GM21737 (cell line): ENCODE measurements at regions not wholly inside any gene's neighbourhood (a gene's known extent, or its start where the extent isn't known, plus 50 kb on each side); places are given as distances from the start of the nearest gene placed in this dataset.
A peak's percentile ranks its signal among the peaks of the same experiment; 100 is the strongest.

Experiments used
- ATAC-seq: cut with Tn5 transposase; IDR thresholded peaks from one replicate; pipeline ENCODE4 v1.9.1; 2021; ENCODE audit warnings: mild to moderate bottlenecking, moderate library complexity; ENCODE audit not compliant: unreplicated experiment

- ATAC-seq: no peak
These were observed 440.2 kb downstream of the RFPL4B start for GRCh38 chr6:112787371-112787770.

- ATAC-seq: no peak
These were observed 448.2 kb downstream of the RFPL4B start for GRCh38 chr6:112795316-112795715.

DNA sequence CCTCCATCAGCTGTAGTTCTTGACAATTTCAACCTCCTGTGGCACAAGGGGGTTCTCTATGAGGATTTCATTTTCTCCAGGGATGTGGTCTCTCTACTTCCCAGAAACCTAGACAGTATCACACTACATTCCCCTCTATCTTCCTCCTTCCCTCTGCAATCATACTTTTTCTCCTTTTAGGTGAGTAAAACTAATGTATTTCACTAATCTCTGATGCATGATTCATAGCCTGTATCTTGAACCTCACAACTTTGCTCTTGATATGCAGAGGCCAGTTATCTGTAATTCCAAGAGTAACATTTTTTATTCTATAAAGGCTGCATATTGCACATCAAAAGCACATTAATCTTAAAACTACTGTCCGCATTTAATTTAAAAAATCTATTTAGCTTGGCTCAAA is 449.6 kb downstream of the RFPL4B start:
- ATAC-seq: no peak

GRCh38 chr6:112799889-112800288 is 452.8 kb downstream of the RFPL4B start:
- ATAC-seq: no peak

- no peak for ATAC-seq
These were observed 453.3 kb downstream of the RFPL4B start for GRCh38 chr6:112800439-112800838.

DNA sequence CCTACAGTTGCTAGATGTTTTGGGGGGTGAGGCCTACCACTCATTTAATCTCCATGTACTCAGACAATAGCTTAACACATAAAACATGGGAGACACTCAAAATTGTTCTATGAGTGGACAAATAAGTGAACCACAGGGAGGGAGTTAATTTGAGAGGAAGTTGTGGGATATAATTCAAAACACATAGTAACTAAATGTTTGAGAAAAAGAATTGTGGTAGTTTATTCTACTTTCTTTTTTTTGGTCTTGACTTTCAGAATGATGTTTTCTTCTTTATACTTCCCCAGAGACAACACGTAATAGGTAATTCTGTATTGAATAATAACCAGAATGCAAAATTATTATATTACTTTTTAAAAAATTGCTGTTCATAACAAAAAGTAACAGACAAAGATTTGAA is 453.8 kb downstream of the RFPL4B start:
- no peak for ATAC-seq

DNA sequence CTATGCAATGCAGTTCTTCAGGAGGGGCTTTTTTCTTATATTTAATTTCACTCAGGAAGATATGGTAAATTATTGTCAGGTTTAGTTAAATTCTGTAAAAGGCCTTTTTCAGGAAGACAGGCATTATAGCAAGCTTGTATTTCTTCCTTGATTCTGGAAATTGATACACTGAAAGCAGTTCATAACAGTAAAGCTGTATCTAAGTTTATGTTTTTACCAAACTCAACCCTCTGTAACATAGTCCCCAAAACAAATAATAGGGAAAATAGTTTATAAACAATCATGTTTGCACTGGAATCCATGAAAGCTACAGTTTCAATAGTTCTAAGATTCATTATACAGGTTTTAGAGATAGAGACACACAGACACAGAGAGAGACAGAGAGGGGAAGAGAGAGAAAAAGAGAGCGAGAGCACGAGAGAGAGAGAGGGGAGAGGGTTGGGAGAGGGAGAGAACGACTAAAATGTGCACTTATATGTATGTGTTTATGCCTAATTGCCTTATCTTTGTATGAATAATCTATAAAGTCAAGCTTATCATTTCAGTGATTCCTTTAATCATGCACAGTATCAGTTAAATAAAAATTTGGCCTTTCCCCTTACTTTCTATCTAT is 454.4 kb downstream of the RFPL4B start:
- no peak for ATAC-seq

DNA sequence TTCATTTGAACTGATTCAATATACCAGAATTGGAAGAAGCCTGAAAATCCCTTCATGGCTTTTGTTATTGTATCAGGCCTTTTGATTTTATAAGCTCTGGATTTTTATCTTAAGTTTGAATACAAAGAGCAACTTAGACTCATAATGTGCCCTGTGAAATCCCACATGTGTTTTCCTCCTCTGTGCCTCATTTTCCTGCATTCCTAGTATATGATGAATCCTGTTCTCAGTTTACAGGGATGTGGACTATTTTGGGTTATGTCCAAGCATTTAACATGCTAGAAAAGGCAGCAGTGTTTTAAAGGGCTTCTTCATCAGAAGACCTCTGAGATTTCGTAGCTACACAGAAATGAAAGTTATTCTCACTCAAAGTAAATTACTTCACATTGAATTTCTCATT is 455.0 kb downstream of the RFPL4B start:
- no peak for ATAC-seq

DNA sequence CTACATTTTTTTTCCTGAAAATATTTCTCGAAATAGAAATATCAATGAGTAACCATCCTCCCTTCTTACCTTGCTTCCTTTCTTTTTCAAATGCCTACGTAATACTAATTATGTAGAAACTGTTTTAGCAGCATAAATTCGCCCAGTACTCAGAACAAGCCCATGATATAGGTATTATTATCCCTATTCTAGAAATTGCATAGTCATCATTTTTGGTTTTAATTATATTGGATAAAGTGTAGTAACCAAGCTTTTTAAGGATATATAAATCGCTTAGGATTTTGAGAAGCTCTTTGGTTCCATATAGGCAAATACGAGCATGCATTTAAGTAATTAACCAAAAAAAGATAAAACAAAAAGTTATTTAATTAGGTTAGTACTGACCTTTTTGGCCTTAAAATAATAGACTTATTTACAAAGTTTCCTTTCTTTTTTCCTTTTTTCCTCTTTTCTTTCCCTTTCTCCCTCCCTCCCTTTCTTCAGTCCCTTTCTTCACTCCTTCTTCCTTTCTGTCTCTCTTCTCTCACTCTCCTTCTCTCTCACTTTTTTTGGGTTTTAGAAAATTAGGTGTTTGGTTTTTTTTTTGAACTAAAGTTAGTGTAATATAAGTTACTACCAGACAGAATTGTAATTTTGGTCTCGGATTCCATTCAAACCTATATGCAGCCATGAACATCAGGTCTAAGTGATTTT is 457.7 kb downstream of the RFPL4B start:
- no peak for ATAC-seq

- ATAC-seq: no peak
These were observed 459.2 kb downstream of the RFPL4B start for GRCh38 chr6:112806163-112806865.

DNA sequence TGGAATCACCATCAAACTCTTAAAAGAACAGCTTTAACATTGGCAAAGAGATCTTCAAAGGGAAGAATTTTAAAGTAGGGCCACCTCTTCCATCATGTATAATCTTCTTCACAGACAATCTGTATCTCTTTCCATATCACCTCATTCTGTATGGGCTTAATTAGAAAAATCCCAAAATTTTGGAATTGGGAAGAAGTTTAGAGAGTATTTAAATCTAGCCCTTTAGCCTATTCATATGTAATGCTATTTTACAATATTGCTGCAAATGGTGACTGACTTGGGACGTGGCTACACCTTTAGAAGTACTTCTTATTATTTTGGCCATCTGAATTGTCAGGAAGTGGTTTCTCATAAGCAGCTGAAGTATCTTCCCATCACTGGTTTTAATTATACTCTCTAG is 474.3 kb downstream of the RFPL4B start:
- no peak for ATAC-seq

DNA sequence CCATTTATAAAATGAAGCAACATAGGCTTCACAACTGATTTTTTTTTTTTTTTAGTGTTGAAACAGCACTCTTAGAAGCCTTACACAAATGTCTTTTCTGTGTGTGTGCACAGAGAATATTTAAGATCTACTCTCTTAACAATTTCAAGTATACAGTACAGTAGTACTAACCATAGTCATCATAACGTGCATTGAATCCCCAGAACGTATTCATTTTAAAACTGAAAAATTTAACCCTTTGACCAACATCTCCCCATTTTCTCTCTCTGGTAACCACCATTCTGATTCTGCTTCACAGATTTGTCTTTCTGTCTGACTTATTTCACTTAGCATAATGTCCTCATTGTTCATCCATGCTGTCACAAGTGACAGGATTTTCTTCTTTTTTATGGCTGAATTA is 475.6 kb downstream of the RFPL4B start:
- ATAC-seq: no peak

GRCh38 chr6:112827793-112828192 is 480.7 kb downstream of the RFPL4B start:
- peak; percentile 86 for ATAC-seq

GRCh38 chr6:112831022-112831421 is 483.9 kb downstream of the RFPL4B start:
- no peak for ATAC-seq

GRCh38 chr6:112833581-112834131 is 486.5 kb downstream of the RFPL4B start:
- ATAC-seq: no peak

GRCh38 chr6:112835078-112835477 is 487.9 kb downstream of the RFPL4B start:
- no peak for ATAC-seq

- ATAC-seq: no peak
These were observed 492.4 kb downstream of the RFPL4B start for GRCh38 chr6:112839525-112839961.

GRCh38 chr6:112841553-112842329 is 494.6 kb downstream of the RFPL4B start:
- no peak for ATAC-seq

DNA sequence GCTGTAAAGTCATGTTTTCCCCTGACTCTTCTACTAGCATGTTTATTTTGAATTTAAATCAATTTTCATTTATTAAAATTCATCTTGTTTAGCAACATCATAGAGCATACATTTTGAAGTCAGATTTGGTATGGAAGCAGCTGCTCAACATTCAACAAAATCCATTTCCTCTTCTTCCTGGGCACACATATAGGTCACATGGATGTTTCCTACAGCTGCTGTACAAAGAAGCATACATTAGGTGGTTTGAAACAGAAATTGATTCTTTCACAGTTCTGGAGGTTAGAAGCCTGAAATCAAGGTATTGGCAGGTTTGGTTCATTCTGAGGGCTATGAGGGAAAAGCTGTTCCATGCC is 495.2 kb downstream of the RFPL4B start:
- ATAC-seq: no peak

DNA sequence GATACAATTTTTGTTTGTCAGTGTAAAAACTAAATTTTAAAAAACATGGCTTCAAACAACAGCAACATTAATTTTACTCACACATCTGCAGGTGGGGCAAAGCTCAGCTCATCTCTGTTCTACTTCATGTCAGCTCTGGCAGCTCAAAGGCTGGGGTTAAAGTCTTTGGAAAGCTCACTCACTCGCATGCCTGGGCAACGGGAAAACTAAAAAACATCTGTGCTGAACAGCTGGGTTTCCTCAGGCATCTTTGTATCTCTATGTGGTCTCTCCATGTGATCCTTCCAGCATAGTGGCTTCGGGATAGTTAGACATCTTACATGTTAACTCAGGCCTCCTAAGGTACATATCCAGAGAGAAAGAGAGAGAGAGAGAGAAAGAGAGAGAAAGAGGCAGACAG is 499.6 kb downstream of the RFPL4B start:
- no peak for ATAC-seq

DNA sequence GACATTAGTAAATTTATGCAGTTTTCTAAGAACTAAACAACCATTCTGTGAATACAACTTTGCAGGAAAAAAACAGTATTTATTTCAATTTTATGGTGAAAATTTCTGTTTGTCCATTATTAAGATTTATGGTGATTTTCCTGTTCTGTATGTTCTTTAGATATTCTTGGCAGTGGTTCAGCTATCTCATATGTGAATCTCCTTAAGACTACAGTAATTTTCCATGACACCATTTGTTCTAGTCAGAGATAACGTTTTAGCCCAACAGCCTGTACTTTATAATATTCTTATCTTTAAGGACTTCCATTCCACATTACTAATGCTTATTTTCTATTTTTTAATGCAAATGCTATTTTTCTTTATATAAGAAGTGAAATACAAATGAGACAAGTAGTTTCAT is 504.0 kb downstream of the RFPL4B start:
- ATAC-seq: no peak
